Right lobe of liver (tissue), 4 donors: ENCODE measurements at regions not wholly inside any gene's neighbourhood (a gene's known extent, or its start where the extent isn't known, plus 50 kb on each side); places are given as distances from the start of the nearest gene placed in this dataset.

Experiments used
- POLR2A ChIP-seq: fragments of 450-650 bp; IDR thresholded peaks from one replicate; pipeline ENCODE4 v1.6.1; 2017; ENCODE audit warnings: antibody characterized with exemption, mild to moderate bottlenecking
- TF ChIP-seq, protein P1 (sequence below), 4 donors: fragments of 200-600 bp in 3 of 4; fragments of 450-650 bp in 1 of 4; IDR thresholded peaks; one replicate each; pipeline versions ENCODE4 v1.5.1 to v1.8.0; 2016 to 2022; ENCODE audit warnings: antibody characterized with exemption in 4 of 4, mild to moderate bottlenecking in 2 of 4
- donor health status: DM: no; HTN: no; CAD: no.
- donor health status: DM: no; HTN: no; CAD: no.
- donor health status: DM: no; HTN: yes; CAD: no.

GRCh38 chr9:18015116-18015515, 436.2 kb downstream of the SH3GL2 start:
- TF ChIP-seq, protein P1, sequence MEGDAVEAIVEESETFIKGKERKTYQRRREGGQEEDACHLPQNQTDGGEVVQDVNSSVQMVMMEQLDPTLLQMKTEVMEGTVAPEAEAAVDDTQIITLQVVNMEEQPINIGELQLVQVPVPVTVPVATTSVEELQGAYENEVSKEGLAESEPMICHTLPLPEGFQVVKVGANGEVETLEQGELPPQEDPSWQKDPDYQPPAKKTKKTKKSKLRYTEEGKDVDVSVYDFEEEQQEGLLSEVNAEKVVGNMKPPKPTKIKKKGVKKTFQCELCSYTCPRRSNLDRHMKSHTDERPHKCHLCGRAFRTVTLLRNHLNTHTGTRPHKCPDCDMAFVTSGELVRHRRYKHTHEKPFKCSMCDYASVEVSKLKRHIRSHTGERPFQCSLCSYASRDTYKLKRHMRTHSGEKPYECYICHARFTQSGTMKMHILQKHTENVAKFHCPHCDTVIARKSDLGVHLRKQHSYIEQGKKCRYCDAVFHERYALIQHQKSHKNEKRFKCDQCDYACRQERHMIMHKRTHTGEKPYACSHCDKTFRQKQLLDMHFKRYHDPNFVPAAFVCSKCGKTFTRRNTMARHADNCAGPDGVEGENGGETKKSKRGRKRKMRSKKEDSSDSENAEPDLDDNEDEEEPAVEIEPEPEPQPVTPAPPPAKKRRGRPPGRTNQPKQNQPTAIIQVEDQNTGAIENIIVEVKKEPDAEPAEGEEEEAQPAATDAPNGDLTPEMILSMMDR (IDR thresholded peaks at IDR 0.05), result no peak
- no peak for TF ChIP-seq POLR2A
